Breast epithelium (tissue), 3 donors: ENCODE measurements at regions not wholly inside any gene's neighbourhood (a gene's known extent, or its start where the extent isn't known, plus 50 kb on each side); places are given as distances from the start of the nearest gene placed in this dataset.

Source experiments
- CTCF ChIP-seq, 3 donors: fragments of 450-650 bp; IDR thresholded peaks; one replicate each; pipeline ENCODE4 v1.5.1; 2016 to 2017; ENCODE audit warnings: antibody characterized with exemption in 3 of 3, mild to moderate bottlenecking in 3 of 3, moderate library complexity in 3 of 3
- POLR2A ChIP-seq: fragments of 450-650 bp; IDR thresholded peaks from one replicate; pipeline ENCODE4 v1.6.1; 2016; ENCODE audit warnings: antibody characterized with exemption, mild to moderate bottlenecking, moderate library complexity
- POLR2AphosphoS5 ChIP-seq, 3 donors: sonication (generic); formaldehyde crosslinking; IDR thresholded peaks; one replicate each; pipeline ENCODE4 v1.6.1; 2017; ENCODE audit warnings: antibody characterized with exemption in 3 of 3

GRCh38 chr15:37594417-37594816, 340.0 kb upstream of the TMCO5A start:
- no peak for TF ChIP-seq POLR2A
- no peak for TF ChIP-seq CTCF (IDR thresholded peaks at IDR 0.05)
- no peak for TF ChIP-seq POLR2AphosphoS5 (IDR thresholded peaks at IDR 0.05)
